PC-9 (cell line): ENCODE measurements at regions not wholly inside any gene's neighbourhood (a gene's known extent, or its start where the extent isn't known, plus 50 kb on each side); places are given as distances from the start of the nearest gene placed in this dataset.

ENCODE experiments used
- EZH2 ChIP-seq: fragments of 200-600 bp; sonication (generic); IDR thresholded peaks from 2 replicates; pipeline ENCODE4 v1.8.0; 2017; ENCODE audit warnings: antibody characterized with exemption, low read depth
- TF ChIP-seq, protein P1 (sequence below): fragments of 200-600 bp; sonication (generic); conservative IDR thresholded peaks from 2 replicates; pipeline ENCODE4 v1.6.1; 2017; ENCODE audit warnings: mixed run types, antibody characterized with exemption, mild to moderate bottlenecking, moderate library complexity

DNA sequence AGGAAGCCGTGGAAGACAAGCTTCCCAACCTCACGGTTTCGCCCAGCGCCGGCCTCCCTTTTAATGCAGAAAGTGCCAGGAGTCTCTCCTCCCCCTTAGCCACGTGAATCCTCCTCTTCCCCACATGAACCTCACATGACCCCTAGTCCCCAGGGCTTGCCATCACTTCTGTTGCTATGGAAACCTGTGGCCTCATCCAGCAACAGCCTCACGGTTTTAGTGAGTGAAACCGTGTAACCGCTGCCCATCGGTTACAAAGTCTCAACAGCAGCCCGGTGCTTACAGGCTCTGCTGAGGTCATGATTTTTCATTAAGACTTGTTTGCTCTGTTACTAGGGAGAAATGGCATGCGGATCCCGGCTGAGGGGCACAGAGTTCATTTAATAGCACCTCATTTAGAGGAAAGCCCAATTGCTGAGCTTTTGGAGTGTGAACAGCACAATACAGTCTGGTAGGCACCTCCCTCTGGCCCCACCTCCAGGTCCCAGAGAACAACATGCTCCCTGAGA is 143.2 kb upstream of the BACE2 start:
- TF ChIP-seq EZH2: no peak
- TF ChIP-seq, protein P1, sequence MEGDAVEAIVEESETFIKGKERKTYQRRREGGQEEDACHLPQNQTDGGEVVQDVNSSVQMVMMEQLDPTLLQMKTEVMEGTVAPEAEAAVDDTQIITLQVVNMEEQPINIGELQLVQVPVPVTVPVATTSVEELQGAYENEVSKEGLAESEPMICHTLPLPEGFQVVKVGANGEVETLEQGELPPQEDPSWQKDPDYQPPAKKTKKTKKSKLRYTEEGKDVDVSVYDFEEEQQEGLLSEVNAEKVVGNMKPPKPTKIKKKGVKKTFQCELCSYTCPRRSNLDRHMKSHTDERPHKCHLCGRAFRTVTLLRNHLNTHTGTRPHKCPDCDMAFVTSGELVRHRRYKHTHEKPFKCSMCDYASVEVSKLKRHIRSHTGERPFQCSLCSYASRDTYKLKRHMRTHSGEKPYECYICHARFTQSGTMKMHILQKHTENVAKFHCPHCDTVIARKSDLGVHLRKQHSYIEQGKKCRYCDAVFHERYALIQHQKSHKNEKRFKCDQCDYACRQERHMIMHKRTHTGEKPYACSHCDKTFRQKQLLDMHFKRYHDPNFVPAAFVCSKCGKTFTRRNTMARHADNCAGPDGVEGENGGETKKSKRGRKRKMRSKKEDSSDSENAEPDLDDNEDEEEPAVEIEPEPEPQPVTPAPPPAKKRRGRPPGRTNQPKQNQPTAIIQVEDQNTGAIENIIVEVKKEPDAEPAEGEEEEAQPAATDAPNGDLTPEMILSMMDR: no peak
